Activated T-helper 2 cell treated with anti-CD3 and anti-CD28 coated beads, Interferon-gamma antibody, Interleukin-2, Interleukin-4, amounts not matched to agents 10 μg/mL and 5 μg/mL and 100 μg/mL, durations not matched to agents 14 hours and 24 hours and 36 hours (primary cell): ENCODE measurements at regions not wholly inside any gene's neighbourhood (a gene's known extent, or its start where the extent isn't known, plus 50 kb on each side); places are given as distances from the start of the nearest gene placed in this dataset.

Source experiments
- DNase-seq: peaks from one replicate; pipeline ENCODE4 v3.0.0; 2021; ENCODE audit warnings: low spot score
- H3K27ac Mint-ChIP-seq: one replicate; pipeline ENCODE4 v1.8.0; 2021; ENCODE audit warnings: mixed read lengths
- H3K27me3 Mint-ChIP-seq: one replicate; pipeline ENCODE4 v1.8.0; 2021; ENCODE audit warnings: low read depth, mixed read lengths
- H3K36me3 Mint-ChIP-seq: one replicate; pipeline ENCODE4 v1.8.0; 2021; ENCODE audit warnings: low read depth, mixed read lengths
- H3K4me1 Mint-ChIP-seq: one replicate; pipeline ENCODE4 v1.8.0; 2021; ENCODE audit warnings: low read depth, mixed read lengths
- H3K4me3 Mint-ChIP-seq: one replicate; pipeline ENCODE4 v1.8.0; 2021; ENCODE audit warnings: low read depth, mild to moderate bottlenecking, moderate library complexity, mixed read lengths
- H3K9me3 Mint-ChIP-seq: one replicate; pipeline ENCODE4 v1.8.0; 2021; ENCODE audit warnings: mixed read lengths
- intact Hi-C: fragments of 100-400 bp; cut with micrococcal nuclease; formaldehyde crosslinking; loops from one replicate; pipeline ENCODE4 v1.15.1; 2023

DNA sequence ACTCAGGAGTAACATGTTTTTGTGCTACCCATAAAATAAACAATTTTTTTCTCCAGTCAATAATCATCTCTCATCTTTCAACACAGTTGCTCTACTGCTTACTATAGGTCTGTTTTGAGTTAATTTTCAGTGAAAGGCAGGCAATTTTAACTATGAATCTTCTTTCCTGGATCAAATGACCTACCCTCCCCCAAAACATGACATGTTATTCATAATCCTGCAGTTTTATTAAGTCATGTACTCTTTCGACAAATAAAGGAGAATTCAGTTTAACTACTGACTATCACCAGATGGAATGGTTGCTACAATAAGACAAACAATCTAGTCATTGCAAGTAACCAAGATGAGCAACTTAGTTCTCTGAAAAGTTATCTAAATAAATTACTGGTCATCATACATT lies 106.0 kb upstream of the FAR2 start:
- Mint-ChIP-seq H3K4me3 (no peak overlapping the region), H3K36me3 (no peaks in the 10 kb centered on the region), H3K4me1 (no peaks in the 10 kb centered on the region), H3K27ac (no peak overlapping the region), H3K27me3 (peaks cover 6% of the 10 kb centered on the region), H3K9me3 (no peaks in the 10 kb centered on the region)
- intact Hi-C loops = no loop called here
- DNase-seq = no peak

DNA sequence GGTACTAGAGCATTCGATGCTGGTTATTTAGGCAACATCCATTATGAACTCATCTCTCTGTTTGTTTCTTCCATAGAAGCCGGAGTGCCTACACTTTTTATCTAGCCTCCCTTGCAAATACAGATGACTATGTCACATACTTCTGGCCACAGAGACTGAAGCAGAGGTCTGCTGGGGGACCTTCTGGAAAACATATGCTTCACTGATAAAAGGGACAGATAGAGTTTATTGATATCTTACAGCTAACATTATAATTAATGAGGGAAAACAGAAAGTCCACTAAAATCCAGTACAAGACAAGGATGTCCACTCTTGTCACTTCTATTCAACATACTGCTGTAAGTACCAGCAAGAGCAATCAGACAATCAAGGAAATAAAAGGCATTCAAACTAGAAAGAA lies 104.3 kb upstream of the FAR2 start:
- no peaks in the 10 kb centered on the region for H3K4me1 Mint-ChIP-seq
- intact Hi-C loops = no loop called here
- H3K27me3 Mint-ChIP-seq = peaks cover 6% of the 10 kb centered on the region
- H3K27ac Mint-ChIP-seq = no peak overlapping the region
- H3K9me3 Mint-ChIP-seq = no peaks in the 10 kb centered on the region
- no peak overlapping the region for H3K4me3 Mint-ChIP-seq
- no peak for DNase-seq
- no peaks in the 10 kb centered on the region for H3K36me3 Mint-ChIP-seq

DNA sequence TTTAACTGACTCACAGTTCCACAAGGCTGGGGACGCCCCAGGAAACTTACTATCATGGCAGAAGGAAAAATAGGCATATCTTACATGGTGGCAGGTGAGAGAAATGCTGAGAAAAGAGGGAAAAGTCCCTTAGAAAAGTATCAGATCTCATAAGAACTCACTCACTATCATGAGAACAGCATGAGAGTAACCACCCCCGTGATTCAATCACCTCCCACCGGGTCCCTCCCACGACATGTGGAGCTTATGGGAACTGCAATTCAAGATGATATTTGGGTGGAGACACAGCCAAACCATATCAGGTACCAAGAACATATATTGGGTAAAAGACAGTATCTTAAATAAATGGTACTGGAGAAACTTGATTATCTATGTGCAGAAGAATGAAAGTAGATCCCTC lies 100.3 kb upstream of the FAR2 start:
- no peaks in the 10 kb centered on the region for H3K36me3 Mint-ChIP-seq
- intact Hi-C loops = no loop called here
- H3K4me1 Mint-ChIP-seq = no peaks in the 10 kb centered on the region
- H3K9me3 Mint-ChIP-seq = no peaks in the 10 kb centered on the region
- no peak overlapping the region for H3K4me3 Mint-ChIP-seq
- H3K27me3 Mint-ChIP-seq = peaks cover 10% of the 10 kb centered on the region
- DNase-seq = no peak
- H3K27ac Mint-ChIP-seq = no peak overlapping the region

DNA sequence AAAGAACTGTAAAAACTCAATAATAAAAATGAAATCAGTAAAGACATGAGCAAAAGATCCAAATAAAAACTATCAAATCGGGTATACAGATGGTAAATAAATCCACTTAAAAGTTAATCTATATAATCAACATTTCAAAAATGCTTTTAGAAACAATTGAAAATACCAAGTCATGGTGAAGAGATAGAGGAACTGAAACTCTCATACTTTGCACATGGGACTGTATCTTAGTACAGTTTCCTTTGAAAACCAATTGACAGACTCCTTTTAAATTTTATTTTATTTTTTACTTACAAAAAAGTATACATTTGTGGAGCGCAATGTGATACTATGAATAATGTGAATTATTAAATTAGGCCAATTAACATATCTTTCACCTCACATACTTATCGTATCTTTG lies 98.6 kb upstream of the FAR2 start:
- peaks cover 6% of the 10 kb centered on the region for H3K27me3 Mint-ChIP-seq
- H3K36me3 Mint-ChIP-seq = no peaks in the 10 kb centered on the region
- no peak overlapping the region for H3K27ac Mint-ChIP-seq
- no peaks in the 10 kb centered on the region for H3K4me1 Mint-ChIP-seq
- intact Hi-C loops = no loop called here
- no peaks in the 10 kb centered on the region for H3K9me3 Mint-ChIP-seq
- H3K4me3 Mint-ChIP-seq = no peak overlapping the region
- DNase-seq = no peak

DNA sequence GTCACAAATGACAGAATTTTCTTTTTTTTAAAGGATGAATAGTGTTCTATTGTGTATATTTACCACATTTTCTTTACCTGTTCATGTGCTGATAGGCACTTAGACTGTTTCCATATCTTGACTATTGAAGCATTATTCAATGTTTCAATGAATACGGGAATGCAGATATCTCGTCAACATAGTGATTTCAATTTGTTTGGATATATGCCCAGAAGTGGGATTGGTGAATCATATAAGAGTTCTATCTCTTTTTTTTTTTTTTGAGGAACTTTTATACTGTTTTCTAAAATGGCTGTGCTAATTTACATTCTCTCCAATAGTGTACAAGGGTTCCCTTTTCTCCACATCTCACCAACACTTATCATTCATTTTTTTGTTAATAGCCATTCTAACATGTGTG lies 97.9 kb upstream of the FAR2 start:
- intact Hi-C loops = no loop called here
- H3K27ac Mint-ChIP-seq = no peak overlapping the region

DNA sequence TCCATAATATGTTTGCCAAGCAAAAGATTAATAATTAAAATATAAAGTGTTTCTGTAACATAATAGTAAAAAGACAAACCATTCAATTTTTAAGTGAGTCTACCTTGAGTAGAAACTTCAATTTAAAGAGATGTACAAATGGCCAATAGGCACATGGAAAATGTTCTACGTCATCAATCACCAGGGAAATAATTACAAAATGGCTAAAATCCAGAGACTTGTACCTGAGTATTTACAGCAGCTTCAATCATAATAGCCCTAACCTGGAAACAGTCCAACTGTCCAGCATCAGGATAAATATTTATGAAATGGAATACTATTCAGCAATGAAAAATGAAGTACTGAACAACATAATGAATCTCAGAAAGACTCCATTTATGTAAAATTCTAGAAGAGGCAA lies 95.5 kb upstream of the FAR2 start:
- H3K4me1 Mint-ChIP-seq = no peaks in the 10 kb centered on the region

More for the DNA sequence above, 97.9 kb upstream of the FAR2 start:
- H3K4me3 Mint-ChIP-seq = no peak overlapping the region
- H3K36me3 Mint-ChIP-seq = no peaks in the 10 kb centered on the region
- H3K27me3 Mint-ChIP-seq = peaks cover 6% of the 10 kb centered on the region
- H3K9me3 Mint-ChIP-seq = no peaks in the 10 kb centered on the region
- DNase-seq = no peak
- no peaks in the 10 kb centered on the region for H3K4me1 Mint-ChIP-seq

DNA sequence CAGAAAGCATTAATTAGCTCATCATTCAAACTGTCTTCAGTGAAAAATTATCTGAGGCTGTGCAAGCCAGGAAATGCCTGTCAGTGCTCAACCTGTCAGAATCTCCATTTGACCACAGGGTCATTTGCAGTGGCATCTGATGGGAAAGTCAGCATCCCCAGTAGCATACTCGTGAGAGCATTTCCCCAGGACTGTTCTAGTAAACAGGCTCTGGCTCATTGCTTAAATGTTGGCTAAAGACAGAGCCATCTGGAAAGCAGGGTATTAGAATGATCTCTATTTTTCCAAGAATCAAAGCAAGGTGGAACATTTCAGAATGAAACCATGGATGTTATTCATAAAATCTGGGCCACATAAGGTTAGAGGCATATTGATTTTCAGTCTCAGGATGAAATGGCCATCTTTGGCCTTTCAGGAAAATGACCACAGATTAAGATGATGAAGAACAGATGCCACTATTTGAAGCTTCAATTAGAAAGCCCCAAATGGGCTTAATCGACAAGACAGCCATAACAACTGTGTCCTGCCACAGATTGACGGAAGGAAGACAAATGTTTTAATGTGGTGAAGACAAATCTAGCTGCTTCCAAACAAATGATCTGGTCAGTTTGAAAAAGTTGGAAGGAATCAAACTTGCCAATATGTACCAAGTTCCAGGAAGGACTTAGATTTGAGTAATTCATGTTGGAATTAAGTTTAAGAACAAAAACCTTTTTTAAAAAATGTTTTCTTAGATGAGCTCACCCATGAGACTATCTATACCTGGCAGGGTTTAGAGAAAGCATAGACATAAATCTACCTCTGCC lies 94.0 kb upstream of the FAR2 start:
- no peak for DNase-seq
- H3K27me3 Mint-ChIP-seq = peaks cover 2% of the 10 kb centered on the region
- intact Hi-C loops = no loop called here
- no peak overlapping the region for H3K4me3 Mint-ChIP-seq
- H3K27ac Mint-ChIP-seq = no peak overlapping the region
- no peaks in the 10 kb centered on the region for H3K9me3 Mint-ChIP-seq
- no peaks in the 10 kb centered on the region for H3K4me1 Mint-ChIP-seq
- H3K36me3 Mint-ChIP-seq = no peaks in the 10 kb centered on the region

More for the DNA sequence above, 95.5 kb upstream of the FAR2 start:
- no peak overlapping the region for H3K27ac Mint-ChIP-seq
- H3K9me3 Mint-ChIP-seq = no peaks in the 10 kb centered on the region
- H3K36me3 Mint-ChIP-seq = no peaks in the 10 kb centered on the region
- DNase-seq = no peak
- intact Hi-C loops = no loop called here
- H3K27me3 Mint-ChIP-seq = peaks cover 3% of the 10 kb centered on the region
- no peak overlapping the region for H3K4me3 Mint-ChIP-seq

DNA sequence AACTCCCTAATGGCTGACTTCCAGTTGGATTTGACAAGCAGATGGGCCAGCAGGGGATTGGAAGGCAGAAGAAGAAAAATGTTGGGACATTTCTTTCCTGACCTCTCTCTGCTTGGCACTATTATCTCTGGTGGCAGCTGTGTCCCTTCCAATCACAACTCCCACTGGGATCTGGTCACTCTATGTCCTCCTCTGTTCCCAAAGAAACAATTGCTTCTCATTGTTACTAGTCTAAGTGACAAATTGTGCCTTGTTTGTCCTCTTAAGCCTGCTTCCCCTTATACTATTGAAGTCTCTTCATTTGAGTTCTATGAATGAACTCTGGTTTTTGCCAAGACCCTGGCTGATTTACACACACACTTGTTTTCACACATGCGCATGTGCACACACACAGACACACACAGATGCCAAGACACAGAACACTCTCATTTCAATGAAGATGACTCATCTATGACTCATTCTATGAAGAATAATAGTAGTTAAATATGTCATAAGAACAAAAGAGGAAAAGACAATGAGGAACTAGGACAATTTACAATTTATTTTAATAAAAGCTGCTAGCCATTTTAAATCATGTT lies 83.0 kb upstream of the FAR2 start:
- Mint-ChIP-seq H3K27ac (no peak overlapping the region), H3K9me3 (no peaks in the 10 kb centered on the region), H3K36me3 (no peaks in the 10 kb centered on the region), H3K4me3 (no peak overlapping the region), H3K27me3 (peaks cover 17% of the 10 kb centered on the region), H3K4me1 (no peaks in the 10 kb centered on the region)
- no peak for DNase-seq
- intact Hi-C loops = no loop called here

DNA sequence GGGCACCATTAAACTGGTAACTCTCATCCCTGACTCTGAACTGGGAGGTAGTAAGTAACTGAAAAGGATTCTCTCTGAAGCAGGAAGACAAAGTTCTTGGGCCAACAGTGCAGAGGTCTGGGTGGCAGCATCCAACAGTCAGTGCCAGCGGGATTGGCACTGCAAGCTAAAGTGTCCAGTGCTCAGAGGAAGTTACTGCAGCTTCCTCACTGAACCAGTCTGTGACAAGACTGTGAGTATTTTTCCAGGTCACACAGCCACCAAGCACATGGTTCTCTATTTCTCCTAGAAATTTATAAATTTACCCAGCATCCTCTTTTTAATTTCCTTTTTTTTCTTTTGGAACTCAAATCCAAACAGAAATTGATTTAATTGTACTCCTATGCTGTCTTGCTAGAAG lies 81.6 kb upstream of the FAR2 start:
- intact Hi-C loops = no loop called here
- Mint-ChIP-seq H3K4me1 (no peaks in the 10 kb centered on the region), H3K9me3 (no peaks in the 10 kb centered on the region), H3K36me3 (no peaks in the 10 kb centered on the region), H3K27ac (no peak overlapping the region), H3K4me3 (no peak overlapping the region), H3K27me3 (peaks cover 14% of the 10 kb centered on the region)
- DNase-seq = no peak

DNA sequence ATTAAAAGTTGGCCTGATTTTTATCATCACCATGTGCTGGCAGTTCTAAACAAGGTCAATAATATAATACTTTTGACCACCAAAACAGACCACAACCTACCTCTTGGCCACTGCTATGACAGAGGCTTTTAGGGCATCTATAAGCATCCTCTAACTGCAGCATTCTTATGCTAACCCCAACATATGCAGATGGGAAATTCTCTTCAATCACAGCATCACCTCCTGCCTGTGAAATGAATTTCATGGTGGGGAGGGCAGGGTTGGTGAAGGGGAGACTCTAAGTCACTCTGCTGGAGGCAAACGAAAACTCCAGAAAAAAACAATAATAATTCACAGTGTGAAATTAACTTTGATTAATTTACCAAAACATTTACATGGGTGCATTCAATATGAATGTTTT lies 78.8 kb upstream of the FAR2 start:
- peaks cover 20% of the 10 kb centered on the region for H3K27me3 Mint-ChIP-seq
- no peaks in the 10 kb centered on the region for H3K4me1 Mint-ChIP-seq
- H3K27ac Mint-ChIP-seq = no peak overlapping the region
- H3K9me3 Mint-ChIP-seq = no peaks in the 10 kb centered on the region
- H3K36me3 Mint-ChIP-seq = no peaks in the 10 kb centered on the region
- intact Hi-C loops = no loop called here
- DNase-seq = no peak
- H3K4me3 Mint-ChIP-seq = no peak overlapping the region

DNA sequence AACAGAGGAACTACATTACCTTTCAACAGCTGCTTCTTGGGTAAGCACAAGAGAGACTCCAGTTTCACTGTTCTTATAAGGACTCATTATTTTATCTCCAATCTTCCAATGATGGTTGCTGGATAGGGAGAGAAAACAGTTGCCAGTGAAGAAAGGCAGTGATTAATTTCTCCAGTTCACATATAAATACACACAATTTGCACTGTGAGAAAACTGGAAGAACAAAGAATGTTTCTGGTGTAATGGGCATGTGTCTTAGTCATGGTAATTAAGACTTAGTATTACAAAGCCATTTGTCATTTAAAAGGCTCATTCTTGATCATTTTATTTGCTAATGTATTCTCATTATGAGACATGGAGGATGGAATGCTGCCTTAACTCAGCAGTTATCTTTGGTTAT lies 78.0 kb upstream of the FAR2 start:
- DNase-seq = no peak
- peaks cover 23% of the 10 kb centered on the region for H3K27me3 Mint-ChIP-seq
- H3K4me1 Mint-ChIP-seq = no peaks in the 10 kb centered on the region
- intact Hi-C loops = no loop called here
- H3K27ac Mint-ChIP-seq = no peak overlapping the region
- H3K9me3 Mint-ChIP-seq = no peaks in the 10 kb centered on the region
- H3K36me3 Mint-ChIP-seq = no peaks in the 10 kb centered on the region
- no peak overlapping the region for H3K4me3 Mint-ChIP-seq

DNA sequence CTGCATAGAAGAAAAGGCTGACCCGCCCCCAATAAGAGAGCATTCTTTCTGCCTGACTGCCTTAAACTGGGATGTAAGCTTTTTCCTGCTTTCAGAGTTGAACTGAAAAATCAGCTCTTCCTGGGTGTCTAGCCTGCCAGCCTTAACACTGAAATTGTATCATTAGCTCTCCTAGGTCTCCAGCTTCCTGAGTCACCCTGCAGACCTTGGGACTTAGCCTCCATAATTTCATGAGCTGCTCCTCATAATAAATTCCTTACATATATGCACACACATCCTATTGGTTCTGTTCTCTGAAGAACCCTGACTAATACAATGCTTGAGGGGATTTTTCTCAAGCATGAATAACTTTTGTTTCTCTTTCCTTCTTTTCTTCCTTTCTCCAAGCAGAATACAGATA lies 76.4 kb upstream of the FAR2 start:
- intact Hi-C loops = loop anchor here (1.0 kb wide), 1 partner anchor 245 kb away; no protein-coding TSS in a partner anchor
- no peaks in the 10 kb centered on the region for H3K36me3 Mint-ChIP-seq
- no peak for DNase-seq
- H3K27me3 Mint-ChIP-seq = peaks cover 29% of the 10 kb centered on the region
- no peaks in the 10 kb centered on the region for H3K9me3 Mint-ChIP-seq
- H3K4me3 Mint-ChIP-seq = no peak overlapping the region
- no peak overlapping the region for H3K27ac Mint-ChIP-seq
- H3K4me1 Mint-ChIP-seq = no peaks in the 10 kb centered on the region

DNA sequence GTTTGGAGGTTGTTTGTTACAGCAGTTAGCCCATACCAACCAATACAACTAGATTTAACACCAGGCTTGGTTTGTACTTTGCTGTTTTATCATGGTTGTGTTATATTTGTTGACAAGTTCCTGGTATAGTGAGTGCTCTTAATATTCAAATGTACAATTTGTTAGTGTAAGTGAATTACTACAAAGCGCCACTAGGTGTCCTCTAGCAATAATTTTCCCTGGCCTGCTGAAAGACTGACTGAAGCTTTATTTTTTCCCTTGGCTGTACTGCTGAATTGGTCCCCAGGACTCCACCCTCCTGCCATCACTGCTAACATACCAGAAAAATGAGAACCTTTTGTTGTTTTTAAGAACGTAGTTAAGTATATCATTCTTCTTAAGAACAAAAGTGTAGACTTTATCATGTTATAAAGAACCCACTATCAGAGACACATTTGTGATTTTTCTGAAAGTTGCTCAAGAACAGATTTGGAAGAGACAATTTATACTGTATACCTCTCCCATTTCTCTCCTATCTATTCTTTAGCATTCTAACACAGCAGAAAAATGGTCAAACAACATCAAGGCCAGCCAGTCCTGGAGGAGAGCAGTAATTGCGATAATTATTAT lies 75.3 kb upstream of the FAR2 start:
- intact Hi-C loops = loop anchor here (1.0 kb wide), 1 partner anchor 244 kb away; no protein-coding TSS in a partner anchor
- no peaks in the 10 kb centered on the region for H3K36me3 Mint-ChIP-seq
- H3K27me3 Mint-ChIP-seq = peaks cover 29% of the 10 kb centered on the region
- no peaks in the 10 kb centered on the region for H3K4me1 Mint-ChIP-seq
- H3K27ac Mint-ChIP-seq = no peak overlapping the region
- no peak for DNase-seq
- H3K9me3 Mint-ChIP-seq = no peaks in the 10 kb centered on the region
- no peak overlapping the region for H3K4me3 Mint-ChIP-seq
